CD4-positive, alpha-beta T cell treated with Interferon gamma for 1 hour (primary cell): ENCODE measurements at regions not wholly inside any gene's neighbourhood (a gene's known extent, or its start where the extent isn't known, plus 50 kb on each side); places are given as distances from the start of the nearest gene placed in this dataset.

Experiments
- DNase-seq: peaks from one replicate; pipeline ENCODE4 v3.0.0-alpha.2; 2020

- DNase-seq: no peak
Observed at GRCh38 chr16:26295625-26296304, 604.0 kb downstream of the HS3ST4 start.

- DNase-seq: no peak
Observed at GRCh38 chr16:26301516-26301915, 609.8 kb downstream of the HS3ST4 start.

- DNase-seq: no peak
Observed at GRCh38 chr16:26316683-26317464, 625.1 kb downstream of the HS3ST4 start.

GRCh38 chr16:26317885-26318284, 626.1 kb downstream of the HS3ST4 start:
- no peak for DNase-seq

GRCh38 chr16:26330654-26331053, 638.9 kb downstream of the HS3ST4 start:
- no peak for DNase-seq

- no peak for DNase-seq
Observed at GRCh38 chr16:26334218-26335111, 642.7 kb downstream of the HS3ST4 start.

GRCh38 chr16:26335236-26335853, 643.6 kb downstream of the HS3ST4 start:
- DNase-seq: no peak

GRCh38 chr16:26342621-26343020, 650.9 kb downstream of the HS3ST4 start:
- no peak for DNase-seq

GRCh38 chr16:26344240-26344776, 652.5 kb downstream of the HS3ST4 start:
- DNase-seq: no peak

- no peak for DNase-seq
Observed at GRCh38 chr16:26344976-26345375, 653.2 kb downstream of the HS3ST4 start.

- DNase-seq: no peak
Observed at GRCh38 chr16:26345966-26346365, 654.2 kb downstream of the HS3ST4 start.

- no peak for DNase-seq
Observed at GRCh38 chr16:26348095-26348494, 656.3 kb downstream of the HS3ST4 start.

- DNase-seq: no peak
Observed at GRCh38 chr16:26360867-26361266, 669.1 kb downstream of the HS3ST4 start.

GRCh38 chr16:26363581-26363980, 671.8 kb downstream of the HS3ST4 start:
- no peak for DNase-seq

- DNase-seq: no peak
Observed at GRCh38 chr16:26365161-26365940, 673.6 kb downstream of the HS3ST4 start.

- no peak for DNase-seq
Observed at GRCh38 chr16:26371349-26371869, 679.6 kb downstream of the HS3ST4 start.

GRCh38 chr16:26374279-26374925, 682.6 kb downstream of the HS3ST4 start:
- DNase-seq: no peak

- DNase-seq: no peak
Observed at GRCh38 chr16:26382586-26382985, 684.1 kb upstream of the C16orf82 start.

GRCh38 chr16:26386096-26386495, 680.6 kb upstream of the C16orf82 start:
- DNase-seq: no peak

- no peak for DNase-seq
Observed at GRCh38 chr16:26391833-26392232, 674.9 kb upstream of the C16orf82 start.

GRCh38 chr16:26394409-26394808, 672.3 kb upstream of the C16orf82 start:
- no peak for DNase-seq
